K562 (cell line): ENCODE measurements at regions not wholly inside any gene's neighbourhood (a gene's known extent, or its start where the extent isn't known, plus 50 kb on each side); places are given as distances from the start of the nearest gene placed in this dataset.

ENCODE experiments used
- BCOR ChIP-seq: fragments of 450-650 bp; IDR thresholded peaks from 2 replicates; pipeline ENCODE4 v1.6.1; 2016
- ESRRA ChIP-seq: fragments of 450-650 bp; IDR thresholded peaks from 2 replicates; pipeline ENCODE4 v1.6.1; 2014; ENCODE audit warnings: low read depth, mild to moderate bottlenecking, moderate library complexity, borderline replicate concordance
- FOXO4 ChIP-seq: fragments of 450-650 bp; formaldehyde crosslinking; IDR thresholded peaks from 2 replicates; pipeline ENCODE4 v1.4.0; 2020; ENCODE audit warnings: mild to moderate bottlenecking, moderate library complexity
- HMGXB4 ChIP-seq: sonication (generic); formaldehyde crosslinking; IDR thresholded peaks from 2 replicates; pipeline ENCODE4 v1.8.1; 2023; ENCODE audit warnings: mild to moderate bottlenecking, missing genetic modification reagents
- ILF3 ChIP-seq: fragments of 450-650 bp; IDR thresholded peaks from 2 replicates; pipeline ENCODE4 v1.6.1; 2018; ENCODE audit warnings: antibody characterized with exemption, mild to moderate bottlenecking, moderate library complexity, borderline replicate concordance
- SETDB1 ChIP-seq: IDR thresholded peaks from one replicate; pipeline ENCODE4 v1.6.1; 2012; ENCODE audit warnings: low read length, control low read depth, inconsistent platforms
- TFAP4 ChIP-seq: sonication (generic); formaldehyde crosslinking; IDR thresholded peaks from 2 replicates; pipeline ENCODE4 v1.8.0; 2022; ENCODE audit warnings: missing genetic modification reagents, mild to moderate bottlenecking, moderate library complexity, borderline replicate concordance
- TSHZ1 ChIP-seq: fragments of 250-450 bp; sonication (Bioruptor Pico); IDR thresholded peaks from 2 replicates; pipeline ENCODE4 v1.4.0; 2020; ENCODE audit warnings: mild to moderate bottlenecking, moderate library complexity
- YY1 ChIP-seq, 3 experiments: IDR thresholded peaks; 2 replicates each; pipeline ENCODE4 v1.6.1; 2011; ENCODE audit warnings: low read length in 2 of 3, mild to moderate bottlenecking in 2 of 3, moderate library complexity in 2 of 3, borderline replicate concordance in 1 of 3, control low read depth in 1 of 3, low read depth in 1 of 3; ENCODE audit not compliant: insufficient read depth in 3 of 3, insufficient replicate concordance in 2 of 3, control insufficient read depth in 1 of 3, insufficient read length in 1 of 3; ENCODE audit errors: extremely low read depth in 1 of 3

GRCh38 chr9:113660196-113660595 lies 196.7 kb downstream of the RGS3 start:
- TF ChIP-seq FOXO4 (CRISPR knock-in tag) (no peak), HMGXB4 (CRISPR knock-in tag) (no peak), TSHZ1 (CRISPR knock-in tag) (no peak), ILF3 (no peak), SETDB1 (no peak), BCOR (no peak), TFAP4 (no peak), YY1 (IDR thresholded peaks at IDR 0.05; ENCODE audit: borderline replicate concordance in 1 of 3, control insufficient read depth in 1 of 3, extremely low read depth in 1 of 3, insufficient read depth in 3 of 3, insufficient read length in 1 of 3, insufficient replicate concordance in 2 of 3, low read depth in 1 of 3, low read length in 2 of 3) (no peak), ESRRA (no peak)
